ENCODE measurements at regions not wholly inside any gene's neighbourhood (a gene's known extent, or its start where the extent isn't known, plus 50 kb on each side); places are given as distances from the start of the nearest gene placed in this dataset.
"Not testable (repeated sequence)": the region's sequence is repeated elsewhere in the genome, so short reads cannot be mapped to it uniquely, and the experiment has no call there.

GRCh38 chr17:45554479-45554878 is 64.0 kb upstream of the PLEKHM1 start:
- DNase-seq (ENCODE audit: low read depth): not testable (repeated sequence)

GRCh38 chr17:45558821-45559220 is 68.3 kb upstream of the PLEKHM1 start:
- not testable (repeated sequence) for DNase-seq (ENCODE audit: low read depth)

GRCh38 chr17:45562868-45563267 is 72.3 kb upstream of the PLEKHM1 start:
- not testable (repeated sequence) for DNase-seq (ENCODE audit: low read depth)

GRCh38 chr17:45563283-45563682 is 72.8 kb upstream of the PLEKHM1 start:
- not testable (repeated sequence) for DNase-seq (ENCODE audit: low read depth)

GRCh38 chr17:45568275-45568674 is 77.8 kb upstream of the PLEKHM1 start:
- not testable (repeated sequence) for DNase-seq (ENCODE audit: low read depth)

- DNase-seq (ENCODE audit: low read depth): not testable (repeated sequence)
These were observed 82.8 kb upstream of the PLEKHM1 start for GRCh38 chr17:45573326-45573725.

- no peak for DNase-seq (ENCODE audit: low read depth)
These were observed 83.6 kb upstream of the PLEKHM1 start for GRCh38 chr17:45573924-45574770.

GRCh38 chr17:45575126-45575885 is 84.8 kb upstream of the PLEKHM1 start:
- no peak for DNase-seq (ENCODE audit: low read depth)

GRCh38 chr17:45576527-45577307 is 86.2 kb upstream of the PLEKHM1 start:
- not testable (repeated sequence) for DNase-seq (ENCODE audit: low read depth)

GRCh38 chr17:45577571-45578279 is 87.2 kb upstream of the PLEKHM1 start:
- DNase-seq (ENCODE audit: low read depth): no peak

GRCh38 chr17:45578516-45579455 is 88.3 kb upstream of the PLEKHM1 start:
- no peak for DNase-seq (ENCODE audit: low read depth)

- DNase-seq (ENCODE audit: low read depth): no peak
These were observed 89.3 kb upstream of the PLEKHM1 start for GRCh38 chr17:45579529-45580495.

- DNase-seq (ENCODE audit: low read depth): no peak
These were observed 90.4 kb upstream of the PLEKHM1 start for GRCh38 chr17:45580924-45581323.

- no peak for DNase-seq (ENCODE audit: low read depth)
These were observed 91.3 kb upstream of the PLEKHM1 start for GRCh38 chr17:45581860-45582259.

- peak; percentile 58 for DNase-seq (ENCODE audit: low read depth)
These were observed 93.8 kb upstream of the PLEKHM1 start for GRCh38 chr17:45584092-45585036.

GRCh38 chr17:45585037-45585733 is 94.7 kb upstream of the PLEKHM1 start:
- peak; percentile 84 for DNase-seq (ENCODE audit: low read depth)

Data from Daoy (cell line).